Mesothelial cell of epicardium (in vitro differentiated cells): ENCODE measurements at regions not wholly inside any gene's neighbourhood (a gene's known extent, or its start where the extent isn't known, plus 50 kb on each side); places are given as distances from the start of the nearest gene placed in this dataset.
"Not testable (repeated sequence)": the region's sequence is repeated elsewhere in the genome, so short reads cannot be mapped to it uniquely, and the experiment has no call there.

Experiments
- DNase-seq, 2 experiments: peaks; one replicate each; pipeline ENCODE4 v3.0.0; 2021; ENCODE audit warnings: low spot score in 2 of 2; ENCODE audit not compliant: unreplicated experiment in 2 of 2
- H3K27ac Mint-ChIP-seq: 2 replicates; pipeline ENCODE4 v1.8.0; 2021; ENCODE audit warnings: mixed read lengths
- H3K27me3 Mint-ChIP-seq: 2 replicates; pipeline ENCODE4 v1.8.0; 2021; ENCODE audit warnings: low read depth, mixed read lengths
- H3K36me3 Mint-ChIP-seq: 2 replicates; pipeline ENCODE4 v1.8.0; 2021; ENCODE audit warnings: mixed read lengths
- H3K4me1 Mint-ChIP-seq: 2 replicates; pipeline ENCODE4 v1.8.0; 2021; ENCODE audit warnings: mixed read lengths
- H3K4me3 Mint-ChIP-seq: 2 replicates; pipeline ENCODE4 v1.8.0; 2021; ENCODE audit warnings: mild to moderate bottlenecking, moderate library complexity, mixed read lengths
- H3K9me3 Mint-ChIP-seq: 2 replicates; pipeline ENCODE4 v1.8.0; 2021; ENCODE audit warnings: mixed read lengths
- TF ChIP-seq, protein P1 (sequence below): fragments of 200-600 bp; sonication (generic); IDR thresholded peaks from one replicate; pipeline ENCODE4 v1.5.0; 2021; ENCODE audit warnings: antibody characterized with exemption; ENCODE audit not compliant: unreplicated experiment

- DNase-seq, result no peak
Measured at GRCh38 chr1:100597061-100597741, 59.3 kb downstream of the GPR88 start.

GRCh38 chr1:100597784-100598183 is 59.8 kb downstream of the GPR88 start:
- Mint-ChIP-seq H3K4me3 (no peak overlapping the region), H3K36me3 (no peaks in the 10 kb centered on the region), H3K4me1 (peaks cover 10% of the 10 kb centered on the region), H3K27ac (peak overlapping the region; percentile 3), H3K9me3 (peaks cover 20% of the 10 kb centered on the region), H3K27me3 (no peaks in the 10 kb centered on the region)
- no peak for DNase-seq
- TF ChIP-seq, protein P1, sequence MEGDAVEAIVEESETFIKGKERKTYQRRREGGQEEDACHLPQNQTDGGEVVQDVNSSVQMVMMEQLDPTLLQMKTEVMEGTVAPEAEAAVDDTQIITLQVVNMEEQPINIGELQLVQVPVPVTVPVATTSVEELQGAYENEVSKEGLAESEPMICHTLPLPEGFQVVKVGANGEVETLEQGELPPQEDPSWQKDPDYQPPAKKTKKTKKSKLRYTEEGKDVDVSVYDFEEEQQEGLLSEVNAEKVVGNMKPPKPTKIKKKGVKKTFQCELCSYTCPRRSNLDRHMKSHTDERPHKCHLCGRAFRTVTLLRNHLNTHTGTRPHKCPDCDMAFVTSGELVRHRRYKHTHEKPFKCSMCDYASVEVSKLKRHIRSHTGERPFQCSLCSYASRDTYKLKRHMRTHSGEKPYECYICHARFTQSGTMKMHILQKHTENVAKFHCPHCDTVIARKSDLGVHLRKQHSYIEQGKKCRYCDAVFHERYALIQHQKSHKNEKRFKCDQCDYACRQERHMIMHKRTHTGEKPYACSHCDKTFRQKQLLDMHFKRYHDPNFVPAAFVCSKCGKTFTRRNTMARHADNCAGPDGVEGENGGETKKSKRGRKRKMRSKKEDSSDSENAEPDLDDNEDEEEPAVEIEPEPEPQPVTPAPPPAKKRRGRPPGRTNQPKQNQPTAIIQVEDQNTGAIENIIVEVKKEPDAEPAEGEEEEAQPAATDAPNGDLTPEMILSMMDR, result no peak

More at GRCh38 chr1:100597061-100597741, 59.3 kb downstream of the GPR88 start:
- Mint-ChIP-seq H3K9me3 (peaks cover 15% of the 10 kb centered on the region), H3K4me3 (no peak overlapping the region), H3K27me3 (no peaks in the 10 kb centered on the region), H3K27ac (peak overlapping the region; percentile 28), H3K4me1 (peaks cover 10% of the 10 kb centered on the region), H3K36me3 (no peaks in the 10 kb centered on the region)
- TF ChIP-seq, protein P1, result no peak

DNA sequence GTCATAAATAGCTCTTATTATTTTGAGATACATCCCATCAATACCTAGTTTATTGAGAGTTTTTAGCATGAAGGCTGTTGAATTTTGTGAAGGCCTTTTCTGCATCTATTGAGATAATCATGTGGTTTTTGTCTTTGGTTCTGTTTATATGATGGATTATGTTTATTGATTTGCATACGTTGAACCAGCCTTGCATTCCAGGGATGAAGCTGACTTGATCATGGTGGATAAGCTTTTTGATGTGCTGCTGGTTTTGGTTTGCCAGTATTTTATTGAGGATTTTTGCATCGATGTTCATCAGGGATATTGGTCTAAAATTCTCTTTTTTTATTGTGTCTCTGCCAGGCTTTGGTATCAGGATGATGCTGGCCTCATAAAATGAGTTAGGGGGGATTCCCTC is 62.4 kb downstream of the GPR88 start:
- not testable (repeated sequence) for H3K27me3 Mint-ChIP-seq, H3K4me3 Mint-ChIP-seq, DNase-seq, H3K27ac Mint-ChIP-seq, H3K36me3 Mint-ChIP-seq
- Mint-ChIP-seq H3K9me3 (peaks cover 33% of the 10 kb centered on the region), H3K4me1 (peaks cover 10% of the 10 kb centered on the region)

DNA sequence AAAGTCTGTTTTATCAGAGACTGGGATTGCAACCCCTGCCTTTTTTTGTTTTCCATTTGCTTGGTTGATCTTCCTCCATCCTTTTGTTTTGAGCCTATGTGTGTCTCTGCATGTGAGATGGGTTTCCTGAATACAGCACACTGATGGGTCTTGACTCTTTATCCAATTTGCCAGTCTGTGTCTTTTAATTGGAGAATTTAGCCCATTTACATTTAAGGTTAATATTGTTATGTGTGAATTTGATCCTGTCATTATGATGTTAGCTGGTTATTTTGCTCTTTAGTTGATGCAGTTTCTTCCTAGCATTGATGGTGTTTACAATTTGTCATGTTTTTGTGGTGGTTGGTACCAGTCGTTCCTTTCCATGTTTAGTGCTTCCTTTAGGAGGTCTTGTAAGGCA is 64.1 kb downstream of the GPR88 start:
- not testable (repeated sequence) for H3K4me1 Mint-ChIP-seq, H3K27me3 Mint-ChIP-seq, DNase-seq, H3K36me3 Mint-ChIP-seq, H3K4me3 Mint-ChIP-seq, H3K27ac Mint-ChIP-seq
- peaks cover 33% of the 10 kb centered on the region for H3K9me3 Mint-ChIP-seq

DNA sequence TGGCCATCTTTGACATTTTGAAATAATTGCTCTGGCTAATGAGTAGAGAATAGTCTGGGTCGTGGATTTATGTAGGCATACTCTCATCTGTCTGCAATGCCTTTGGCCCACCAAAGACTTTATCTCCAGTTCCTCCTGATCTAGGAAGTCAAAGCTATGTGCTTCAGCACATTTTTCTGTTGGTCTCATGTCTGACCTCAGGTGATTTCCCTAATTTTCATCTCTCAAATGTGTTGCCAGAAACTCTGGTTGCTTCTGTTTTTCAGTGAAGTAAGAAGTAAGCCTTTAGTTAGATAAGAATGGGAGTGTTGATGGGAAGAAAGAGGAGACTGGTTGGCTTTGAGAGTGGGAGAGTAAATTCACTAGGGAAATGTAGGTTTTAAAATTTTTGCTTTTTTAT is 66.4 kb downstream of the GPR88 start:
- no peak for DNase-seq
- TF ChIP-seq, protein P1, result no peak
- H3K4me3 Mint-ChIP-seq, result no peak overlapping the region
- no peaks in the 10 kb centered on the region for H3K36me3 Mint-ChIP-seq
- no peaks in the 10 kb centered on the region for H3K4me1 Mint-ChIP-seq
- peaks cover 32% of the 10 kb centered on the region for H3K9me3 Mint-ChIP-seq
- H3K27ac Mint-ChIP-seq, result no peak overlapping the region
- no peaks in the 10 kb centered on the region for H3K27me3 Mint-ChIP-seq

- Mint-ChIP-seq H3K4me1 (peaks cover 5% of the 10 kb centered on the region), H3K27me3 (no peaks in the 10 kb centered on the region), H3K4me3 (no peak overlapping the region), H3K27ac (no peak overlapping the region), H3K9me3 (peaks cover 23% of the 10 kb centered on the region), H3K36me3 (no peaks in the 10 kb centered on the region)
- TF ChIP-seq, protein P1, result no peak
- DNase-seq, result no peak
Measured at GRCh38 chr1:100606438-100606837, 68.5 kb downstream of the GPR88 start.
